ENCODE measurements at regions not wholly inside any gene's neighbourhood (a gene's known extent, or its start where the extent isn't known, plus 50 kb on each side); places are given as distances from the start of the nearest gene placed in this dataset.

GRCh38 chr12:97293541-97293940, 169.1 kb upstream of the RMST start (continued):
- no peak for TF ChIP-seq CEBPZ (IDR thresholded peaks at IDR 0.05; ENCODE audit: low read length)
- no peak for TF ChIP-seq ZNF660 (CRISPR knock-in tag; IDR thresholded peaks at IDR 0.05; ENCODE audit: borderline replicate concordance, low read depth)
- TF ChIP-seq ZNF570 (CRISPR knock-in tag; IDR thresholded peaks at IDR 0.05; ENCODE audit: borderline replicate concordance), result no peak
- no peak for TF ChIP-seq TBL1XR1 (IDR thresholded peaks at IDR 0.05; ENCODE audit: borderline replicate concordance, low read length, partially characterized antibody)
- no peak for TF ChIP-seq PHF5A (CRISPR knock-in tag; IDR thresholded peaks at IDR 0.05; ENCODE audit: low read depth, unreplicated experiment)
- TF ChIP-seq ARID2 (CRISPR knock-in tag; IDR thresholded peaks at IDR 0.05; ENCODE audit: borderline replicate concordance), result no peak
- no peak for TF ChIP-seq ZNF160 (CRISPR knock-in tag; IDR thresholded peaks at IDR 0.05)
- TF ChIP-seq MED8 (CRISPR knock-in tag; IDR thresholded peaks at IDR 0.05; ENCODE audit: insufficient replicate concordance), result no peak
- no peak for TF ChIP-seq RBAK (CRISPR knock-in tag; IDR thresholded peaks at IDR 0.05)
- TF ChIP-seq, protein P1, sequence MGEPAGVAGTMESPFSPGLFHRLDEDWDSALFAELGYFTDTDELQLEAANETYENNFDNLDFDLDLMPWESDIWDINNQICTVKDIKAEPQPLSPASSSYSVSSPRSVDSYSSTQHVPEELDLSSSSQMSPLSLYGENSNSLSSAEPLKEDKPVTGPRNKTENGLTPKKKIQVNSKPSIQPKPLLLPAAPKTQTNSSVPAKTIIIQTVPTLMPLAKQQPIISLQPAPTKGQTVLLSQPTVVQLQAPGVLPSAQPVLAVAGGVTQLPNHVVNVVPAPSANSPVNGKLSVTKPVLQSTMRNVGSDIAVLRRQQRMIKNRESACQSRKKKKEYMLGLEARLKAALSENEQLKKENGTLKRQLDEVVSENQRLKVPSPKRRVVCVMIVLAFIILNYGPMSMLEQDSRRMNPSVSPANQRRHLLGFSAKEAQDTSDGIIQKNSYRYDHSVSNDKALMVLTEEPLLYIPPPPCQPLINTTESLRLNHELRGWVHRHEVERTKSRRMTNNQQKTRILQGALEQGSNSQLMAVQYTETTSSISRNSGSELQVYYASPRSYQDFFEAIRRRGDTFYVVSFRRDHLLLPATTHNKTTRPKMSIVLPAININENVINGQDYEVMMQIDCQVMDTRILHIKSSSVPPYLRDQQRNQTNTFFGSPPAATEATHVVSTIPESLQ (CRISPR knock-in tag; conservative IDR thresholded peaks at IDR 0.05), result no peak
